Keratinocyte (primary cell): ENCODE measurements at regions not wholly inside any gene's neighbourhood (a gene's known extent, or its start where the extent isn't known, plus 50 kb on each side); places are given as distances from the start of the nearest gene placed in this dataset.
"Not testable (repeated sequence)": the region's sequence is repeated elsewhere in the genome, so short reads cannot be mapped to it uniquely, and the experiment has no call there.

ENCODE experiments used
- DNase-seq: peaks from one replicate; pipeline ENCODE4 v3.0.0-alpha.2; 2011; ENCODE audit warnings: low read depth, missing footprints, low spot score
- FAIRE-seq: peaks from 2 replicates; lab custom pipeline; 2011; peaks lifted over from hg19 to GRCh38; lab: Jason Lieb, UNC
- H2AFZ ChIP-seq: 2 replicates; pipeline ENCODE4 v1.6.0; 2012; ENCODE audit warnings: low read length, control low read depth, inconsistent platforms; ENCODE audit not compliant: control insufficient read depth
- H3K27ac ChIP-seq: 2 replicates; pipeline ENCODE4 v1.5.1; 2011; ENCODE audit warnings: low read length; ENCODE audit not compliant: control insufficient read depth, insufficient read depth
- H3K27me3 ChIP-seq: 3 replicates; pipeline ENCODE4 v1.6.0; 2011; ENCODE audit warnings: low read length; ENCODE audit not compliant: control insufficient read depth, insufficient read depth; ENCODE audit errors: extremely low read depth
- H3K36me3 ChIP-seq, 2 experiments: 2 replicates in 1 of 2; 3 replicates in 1 of 2; pipeline ENCODE4 v1.5.1; 2011; ENCODE audit warnings: low read length in 2 of 2, mild to moderate bottlenecking in 1 of 2; ENCODE audit not compliant: control insufficient read depth in 2 of 2, insufficient read depth in 2 of 2; ENCODE audit errors: extremely low read depth in 1 of 2
- H3K4me1 ChIP-seq: 3 replicates; pipeline ENCODE4 v1.5.1; 2011; ENCODE audit warnings: low read length; ENCODE audit not compliant: control insufficient read depth, insufficient read depth; ENCODE audit errors: extremely low read depth
- H3K4me2 ChIP-seq: 3 replicates; pipeline ENCODE4 v1.6.0; 2011; ENCODE audit warnings: low read depth, low read length; ENCODE audit not compliant: control insufficient read depth, insufficient read depth; ENCODE audit errors: extremely low read depth
- H3K4me3 ChIP-seq, 3 experiments: fragments of 200-600 bp in 1 of 3; sonication (generic) in 1 of 3; 2 replicates in 2 of 3; 3 replicates in 1 of 3; pipeline ENCODE4 v1.5.1; 2011 to 2016; ENCODE audit warnings: low read length in 3 of 3, mild to moderate bottlenecking in 3 of 3, control low read depth in 2 of 3, inconsistent platforms in 1 of 3, low read depth in 1 of 3, mixed read lengths in 1 of 3, mixed run types in 1 of 3, moderate library complexity in 1 of 3; ENCODE audit not compliant: control insufficient read depth in 2 of 3, insufficient read depth in 2 of 3; ENCODE audit errors: extremely low read depth in 1 of 3
- H3K79me2 ChIP-seq: 2 replicates; pipeline ENCODE4 v1.6.0; 2012; ENCODE audit warnings: low read length; ENCODE audit not compliant: control insufficient read depth, insufficient read depth
- H3K9ac ChIP-seq: 3 replicates; pipeline ENCODE4 v1.6.0; 2011; ENCODE audit warnings: low read length; ENCODE audit not compliant: control insufficient read depth, insufficient read depth; ENCODE audit errors: extremely low read depth
- H3K9me1 ChIP-seq: 3 replicates; pipeline ENCODE4 v1.6.0; 2011; ENCODE audit warnings: low read length; ENCODE audit not compliant: control insufficient read depth, insufficient read depth; ENCODE audit errors: extremely low read depth
- H3K9me3 ChIP-seq: 2 replicates; pipeline ENCODE4 v1.5.1; 2012; ENCODE audit warnings: low read depth, low read length; ENCODE audit not compliant: control insufficient read depth
- H4K20me1 ChIP-seq: 3 replicates; pipeline ENCODE4 v1.6.0; 2011; ENCODE audit warnings: low read length; ENCODE audit not compliant: control insufficient read depth, insufficient read depth; ENCODE audit errors: extremely low read depth
- dilution Hi-C: fragments of 300-500 bp; cut with MboI; formaldehyde crosslinking; loops from one replicate; pipeline ENCODE4 v1.7.0; 2020; ENCODE audit warnings: low sequenced_read_pairs; ENCODE audit not compliant: extremely low pct_ligation_motif_present

DNA sequence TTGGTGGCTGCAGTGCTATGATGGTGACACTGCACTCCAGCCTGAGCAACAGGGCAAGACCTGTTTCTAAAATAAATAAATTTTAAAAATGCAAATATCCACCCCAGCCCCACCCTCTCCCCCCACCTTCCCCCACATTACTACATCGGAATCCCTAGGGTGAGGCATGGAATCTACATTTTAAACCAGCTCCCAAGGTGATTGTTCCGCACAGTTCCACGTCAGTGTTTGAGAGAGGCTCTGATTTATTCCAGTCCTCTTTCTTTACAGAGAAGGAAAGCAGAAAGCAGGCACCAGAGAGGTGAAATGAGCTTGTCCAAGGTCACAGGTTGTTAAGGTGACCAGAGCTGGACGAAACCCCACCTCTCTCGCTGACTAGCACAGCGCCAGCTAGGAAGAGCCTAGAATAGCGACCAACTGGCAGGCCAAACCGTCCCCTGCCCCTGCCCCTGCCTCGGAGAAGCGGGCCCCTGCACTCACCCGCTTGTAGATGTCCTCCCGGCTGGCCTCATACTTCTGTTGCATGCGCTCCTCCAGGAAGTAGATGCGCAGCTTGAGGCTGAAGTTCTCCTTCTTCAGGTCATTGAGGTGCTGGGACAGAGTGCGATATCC is 136.7 kb upstream of the NBPF9 start:
- H3K27ac ChIP-seq, H3K9me1 ChIP-seq, H3K27me3 ChIP-seq, H3K4me2 ChIP-seq, H3K9ac ChIP-seq, H3K4me1 ChIP-seq, H3K4me3 ChIP-seq, FAIRE-seq, H3K9me3 ChIP-seq, H3K79me2 ChIP-seq, H4K20me1 ChIP-seq, dilution Hi-C loops, DNase-seq, H2AFZ ChIP-seq, H3K36me3 ChIP-seq: not testable (repeated sequence)

DNA sequence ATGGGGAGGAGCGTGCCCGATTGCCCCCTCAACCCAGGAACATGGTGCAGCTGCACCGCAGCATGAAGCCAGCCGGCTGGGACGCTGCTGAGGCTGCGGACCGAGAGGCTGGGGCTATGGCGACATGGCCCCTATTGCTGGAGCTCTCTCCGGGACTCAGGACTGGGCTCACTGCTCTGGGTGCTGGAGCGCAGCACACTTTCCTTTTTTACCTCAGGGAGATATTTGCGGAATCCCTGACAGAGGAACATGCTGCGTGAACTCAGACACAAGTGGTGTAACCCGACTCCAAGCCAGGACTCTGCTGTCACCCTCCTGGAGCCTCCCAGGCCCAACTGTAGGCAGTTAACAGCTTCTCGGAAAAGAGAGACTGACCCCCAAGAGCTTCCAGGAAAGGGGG is 137.2 kb upstream of the NBPF9 start:
- FAIRE-seq, H3K4me2 ChIP-seq, H3K27ac ChIP-seq, DNase-seq, H3K4me3 ChIP-seq, H3K79me2 ChIP-seq, H3K36me3 ChIP-seq, H3K27me3 ChIP-seq, H4K20me1 ChIP-seq, H3K9me3 ChIP-seq, H3K9me1 ChIP-seq, H3K9ac ChIP-seq, H3K4me1 ChIP-seq, H2AFZ ChIP-seq, dilution Hi-C loops: not testable (repeated sequence)

DNA sequence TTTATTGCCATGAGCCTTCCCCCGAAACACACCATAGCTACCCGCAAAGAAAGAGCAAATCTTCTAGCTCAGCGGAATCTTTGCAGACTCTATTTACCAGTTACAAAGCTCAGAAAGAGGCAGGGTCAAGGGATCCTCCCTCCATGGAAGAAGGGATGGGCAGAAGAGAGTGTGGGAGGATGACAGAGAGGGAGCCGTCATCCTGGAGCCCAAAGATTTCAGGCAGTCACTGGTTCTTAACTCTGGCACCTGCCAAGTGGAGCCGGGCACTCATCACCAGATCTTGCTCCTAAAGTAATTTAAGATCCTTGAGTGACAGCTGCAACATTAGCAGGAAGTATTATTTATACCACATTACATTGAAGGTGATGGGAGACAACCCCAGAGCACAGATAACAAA is 137.9 kb upstream of the NBPF9 start:
- FAIRE-seq, DNase-seq, H3K79me2 ChIP-seq: not testable (repeated sequence)

DNA sequence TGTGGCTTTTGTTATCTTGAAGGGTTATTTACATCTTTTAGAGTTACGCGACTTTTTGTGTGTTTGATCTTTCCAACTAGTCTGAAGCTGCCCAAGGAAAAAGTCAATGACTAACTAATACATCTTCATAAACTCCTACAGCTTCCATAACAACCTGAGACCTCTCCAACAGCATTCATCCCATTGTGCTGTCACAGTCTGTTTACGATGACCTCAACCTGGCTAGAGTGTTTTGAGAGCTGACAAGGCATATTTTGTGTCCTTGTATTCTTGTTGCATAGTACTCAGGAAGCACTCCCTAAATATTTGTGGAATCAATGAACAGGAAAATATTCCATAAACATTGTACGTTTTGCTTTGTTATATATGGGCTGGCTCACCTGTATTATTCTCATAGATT is 140.2 kb upstream of the NBPF9 start:
- H3K9ac ChIP-seq, H3K9me1 ChIP-seq, H3K36me3 ChIP-seq, H3K4me3 ChIP-seq, H3K27ac ChIP-seq, H3K9me3 ChIP-seq, dilution Hi-C loops, H3K79me2 ChIP-seq, H2AFZ ChIP-seq, H4K20me1 ChIP-seq, H3K4me1 ChIP-seq, DNase-seq, H3K27me3 ChIP-seq, FAIRE-seq, H3K4me2 ChIP-seq: not testable (repeated sequence)

More for the DNA sequence above, 137.9 kb upstream of the NBPF9 start:
- H3K27me3 ChIP-seq, H4K20me1 ChIP-seq, H2AFZ ChIP-seq, H3K4me3 ChIP-seq, H3K9ac ChIP-seq, H3K27ac ChIP-seq, dilution Hi-C loops, H3K36me3 ChIP-seq, H3K9me3 ChIP-seq, H3K4me1 ChIP-seq, H3K4me2 ChIP-seq, H3K9me1 ChIP-seq: not testable (repeated sequence)

DNA sequence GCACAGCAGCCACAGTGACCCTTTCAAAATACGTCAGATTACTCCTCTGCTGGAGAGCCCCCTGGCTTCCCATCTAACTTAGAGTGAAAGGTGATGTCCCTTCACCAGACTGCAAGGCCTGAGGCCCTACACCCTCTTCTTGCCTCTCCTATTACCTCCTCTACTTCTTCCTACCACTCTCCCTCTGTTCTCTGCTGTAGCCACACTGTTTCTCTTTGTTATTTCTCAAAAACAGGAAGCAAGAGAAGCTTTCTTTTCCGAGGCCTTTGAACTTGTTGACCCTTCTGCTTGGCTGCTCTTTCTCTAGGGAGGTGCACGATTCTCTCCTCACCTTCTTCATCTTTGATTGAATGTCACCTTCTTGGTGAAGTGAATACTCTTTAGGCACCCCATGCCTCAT is 141.3 kb upstream of the NBPF9 start:
- H3K9me1 ChIP-seq, FAIRE-seq, H3K4me1 ChIP-seq, DNase-seq, H3K4me2 ChIP-seq, H3K9me3 ChIP-seq, H3K27ac ChIP-seq, H3K27me3 ChIP-seq, dilution Hi-C loops, H3K36me3 ChIP-seq, H2AFZ ChIP-seq, H3K9ac ChIP-seq, H3K79me2 ChIP-seq, H4K20me1 ChIP-seq, H3K4me3 ChIP-seq: not testable (repeated sequence)
